Tongue (tissue), 1 donor: ENCODE measurements at regions not wholly inside any gene's neighbourhood (a gene's known extent, or its start where the extent isn't known, plus 50 kb on each side); places are given as distances from the start of the nearest gene placed in this dataset.

Experiments
- DNase-seq: peaks from one replicate; pipeline ENCODE4 v3.0.0-alpha.2; 2015

- DNase-seq: no peak
These were observed 146.5 kb downstream of the SYK start for GRCh38 chr9:90948156-90948555.

- no peak for DNase-seq
These were observed 149.0 kb downstream of the SYK start for GRCh38 chr9:90950600-90950999.

GRCh38 chr9:90953200-90953599 is 151.6 kb downstream of the SYK start:
- no peak for DNase-seq

GRCh38 chr9:90953805-90954204 is 152.2 kb downstream of the SYK start:
- no peak for DNase-seq

GRCh38 chr9:90956026-90956810 is 154.6 kb downstream of the SYK start:
- DNase-seq: no peak

GRCh38 chr9:90958328-90958727 is 156.7 kb downstream of the SYK start:
- DNase-seq: no peak

- no peak for DNase-seq
These were observed 159.3 kb downstream of the SYK start for GRCh38 chr9:90960941-90961340.

GRCh38 chr9:90961375-90961774 is 159.8 kb downstream of the SYK start:
- DNase-seq: no peak

GRCh38 chr9:90964101-90965020 is 162.7 kb downstream of the SYK start:
- peak; percentile 23 for DNase-seq

GRCh38 chr9:90965226-90966030 is 163.8 kb downstream of the SYK start:
- DNase-seq: peak; percentile 74

- DNase-seq: no peak
These were observed 164.3 kb downstream of the SYK start for GRCh38 chr9:90966031-90966290.

- DNase-seq: no peak
These were observed 165.0 kb downstream of the SYK start for GRCh38 chr9:90966480-90967144.

- no peak for DNase-seq
These were observed 165.5 kb downstream of the SYK start for GRCh38 chr9:90967145-90967538.

- DNase-seq: no peak
These were observed 167.5 kb downstream of the SYK start for GRCh38 chr9:90969021-90969675.

GRCh38 chr9:90970608-90971007 is 169.0 kb downstream of the SYK start:
- peak; percentile 29 for DNase-seq

- DNase-seq: no peak
These were observed 170.4 kb downstream of the SYK start for GRCh38 chr9:90972057-90972456.

- peak; percentile 42 for DNase-seq
These were observed 172.4 kb downstream of the SYK start for GRCh38 chr9:90974016-90974415.

GRCh38 chr9:90974643-90975245 is 173.1 kb downstream of the SYK start:
- DNase-seq: no peak

- DNase-seq: no peak
These were observed 174.3 kb downstream of the SYK start for GRCh38 chr9:90975781-90976538.

GRCh38 chr9:90979138-90979551 is 177.5 kb downstream of the SYK start:
- no peak for DNase-seq
